Stimulated activated naive CD8-positive, alpha-beta T cell treated with anti-CD3 and anti-CD28 coated beads, Interleukin-15, Interleukin-2, amounts not matched to agents 100 U/mL and 50 U/mL, for 24 hours (primary cell): ENCODE measurements at regions not wholly inside any gene's neighbourhood (a gene's known extent, or its start where the extent isn't known, plus 50 kb on each side); places are given as distances from the start of the nearest gene placed in this dataset.
"Not testable (repeated sequence)": the region's sequence is repeated elsewhere in the genome, so short reads cannot be mapped to it uniquely, and the experiment has no call there.

ENCODE experiments used
- ATAC-seq: fragments of 150-1000 bp; cut with Tn5 transposase; one replicate; pipeline ENCODE4 v1.10.0; 2021
- DNase-seq: peaks from one replicate; pipeline ENCODE4 v3.0.0; 2021

DNA sequence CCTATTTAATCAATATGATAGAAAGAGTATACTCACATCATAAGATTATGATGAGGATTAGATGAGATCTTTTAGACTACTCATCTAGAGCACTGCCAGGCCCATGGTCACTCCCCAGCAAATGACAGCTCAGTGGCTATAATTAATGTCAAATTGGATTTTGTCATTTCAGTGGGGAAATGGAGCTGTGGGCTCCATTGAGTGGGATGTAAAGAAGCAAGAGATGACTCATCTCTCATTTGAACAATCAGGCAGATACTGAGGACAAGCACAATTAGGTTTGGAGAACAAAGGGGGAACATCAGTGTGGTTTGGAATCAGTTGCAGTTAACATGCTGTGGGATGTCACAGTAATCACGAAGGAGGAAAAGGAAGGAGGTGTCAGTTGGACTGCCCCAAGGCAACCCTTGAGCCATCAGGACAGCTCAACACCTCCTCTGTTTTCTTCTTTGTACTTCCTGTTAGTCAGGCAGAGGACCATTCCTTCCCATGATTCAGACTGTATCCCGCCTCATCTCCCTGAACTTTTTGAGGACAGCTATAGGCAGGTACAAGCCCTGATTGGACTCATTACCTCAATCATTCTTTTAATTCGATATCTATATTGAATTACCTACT lies 473.7 kb upstream of the ISX start:
- DNase-seq (no peak), ATAC-seq (no peak)

DNA sequence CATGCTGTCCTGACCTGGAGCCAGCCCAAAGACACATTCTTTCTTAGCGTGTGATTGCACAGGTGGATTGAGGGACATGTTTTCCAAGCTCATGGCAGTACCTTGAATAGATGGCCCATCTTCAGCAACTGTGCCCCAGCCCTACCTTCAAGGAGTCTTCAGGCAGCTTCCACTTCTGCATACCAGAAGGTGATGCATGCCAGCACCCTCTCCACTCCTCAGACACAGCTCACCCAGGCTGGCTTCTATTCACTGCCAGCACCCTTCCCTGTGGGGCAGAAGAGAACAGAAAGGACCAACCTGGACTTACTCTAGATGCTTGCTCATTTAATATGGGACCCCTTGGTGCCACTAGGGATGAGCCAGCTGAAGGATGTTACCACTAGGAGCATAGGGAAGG lies 466.4 kb upstream of the ISX start:
- ATAC-seq (no peak), DNase-seq (no peak)

DNA sequence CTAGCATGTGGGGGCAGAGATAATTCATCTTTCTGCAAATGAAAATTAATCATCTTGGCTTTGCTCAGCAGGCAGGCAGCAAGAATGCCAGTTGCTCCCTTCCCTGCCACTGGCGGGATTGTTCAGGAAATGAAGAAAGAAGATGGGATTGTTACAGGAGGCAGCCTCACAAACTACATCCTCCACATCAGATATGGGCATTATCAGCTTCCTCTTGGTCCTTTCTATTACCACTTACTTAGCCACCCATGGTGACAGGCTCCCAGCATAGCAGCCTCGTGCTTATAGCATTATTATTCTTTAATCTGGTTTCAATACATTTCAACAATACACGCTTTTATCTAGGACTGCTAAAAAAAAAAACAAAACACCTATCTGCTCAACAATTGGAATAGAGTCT lies 461.6 kb upstream of the ISX start:
- DNase-seq: no peak
- ATAC-seq: no peak

DNA sequence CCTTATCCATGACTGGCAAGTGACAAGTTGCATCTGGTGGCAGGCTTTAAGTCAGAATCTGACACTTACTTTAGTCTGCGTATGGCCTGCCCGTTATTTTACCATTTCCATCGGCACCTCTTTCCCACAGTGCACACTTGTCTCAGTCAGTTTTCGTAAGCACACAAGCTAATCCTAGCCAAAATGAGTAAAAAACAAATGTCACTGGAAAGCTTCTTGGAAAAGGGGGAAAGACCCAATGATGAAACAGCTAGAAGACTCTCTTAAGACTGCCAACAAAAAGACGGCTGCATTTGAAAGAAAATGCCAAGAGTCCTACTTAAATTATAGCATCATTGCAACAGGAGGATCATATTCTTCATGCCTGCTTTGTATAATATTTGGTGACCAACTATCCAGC lies 457.9 kb upstream of the ISX start:
- no peak for DNase-seq

DNA sequence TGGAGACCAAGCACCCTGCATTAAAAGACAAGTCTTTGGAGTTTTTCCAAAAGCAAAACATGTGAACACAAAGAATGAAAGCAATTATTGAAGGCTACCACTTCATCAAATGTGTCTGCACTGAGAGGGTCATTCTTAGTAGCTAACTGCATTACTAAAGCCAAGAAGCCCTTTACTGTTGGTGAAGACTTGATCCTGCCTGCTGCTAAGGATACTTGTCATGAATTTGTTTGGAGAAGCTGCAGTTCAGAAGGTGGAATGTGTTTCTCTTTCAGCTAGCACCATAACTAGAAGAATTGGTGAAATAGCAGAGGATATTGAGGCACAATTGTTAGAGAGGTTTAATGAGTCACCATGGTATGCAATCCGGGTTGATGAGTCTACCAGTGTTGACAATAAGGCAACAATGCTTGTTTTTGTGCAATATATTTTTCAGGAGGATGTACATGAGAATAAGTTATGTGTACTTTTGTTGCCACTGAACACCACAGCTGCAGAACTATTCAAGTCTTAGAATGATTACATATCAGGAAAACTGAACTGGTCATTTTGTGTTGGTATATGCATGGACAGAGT lies 457.3 kb upstream of the ISX start:
- DNase-seq (no peak), ATAC-seq (no peak)

More for the DNA sequence above, 457.9 kb upstream of the ISX start:
- no peak for ATAC-seq

DNA sequence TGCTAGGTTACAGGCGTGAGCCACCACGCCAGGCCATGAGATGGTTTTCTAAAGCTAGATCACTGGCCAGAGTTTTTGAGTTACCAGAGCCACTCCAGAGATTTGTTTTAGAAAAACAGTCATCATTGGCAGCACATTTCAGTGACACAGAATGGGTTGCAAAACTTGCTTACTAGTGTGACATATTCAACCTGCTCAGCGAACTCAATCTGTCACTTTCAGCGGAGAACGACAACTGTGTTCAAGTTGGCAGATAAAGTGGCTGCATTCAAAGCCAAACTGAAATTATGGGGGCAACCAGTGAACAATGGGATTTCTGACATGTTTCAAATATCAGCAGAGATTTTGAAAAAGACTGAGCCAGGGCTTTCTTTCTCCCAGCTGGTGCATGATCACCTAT lies 456.3 kb upstream of the ISX start:
- ATAC-seq (no peak), DNase-seq (no peak)

DNA sequence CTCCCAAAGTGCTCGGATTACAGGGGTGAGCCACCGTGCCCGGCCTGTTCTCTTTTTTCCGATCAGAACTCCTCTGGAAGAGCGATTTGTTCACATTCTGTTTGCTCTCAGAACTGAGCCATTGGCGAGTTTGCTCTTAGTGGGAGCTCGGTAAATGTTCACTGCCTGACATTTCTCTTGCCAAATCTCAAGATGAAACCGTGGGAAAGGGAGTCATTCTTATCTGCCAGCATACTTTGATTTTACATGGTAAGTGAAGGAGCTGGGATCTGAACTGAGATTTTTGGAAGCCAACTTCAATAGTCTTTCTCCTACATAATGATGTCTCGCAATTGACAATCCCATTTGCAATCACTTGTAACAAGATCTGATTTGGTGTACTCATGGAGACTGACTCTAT lies 445.8 kb upstream of the ISX start:
- no peak for DNase-seq
- no peak for ATAC-seq

DNA sequence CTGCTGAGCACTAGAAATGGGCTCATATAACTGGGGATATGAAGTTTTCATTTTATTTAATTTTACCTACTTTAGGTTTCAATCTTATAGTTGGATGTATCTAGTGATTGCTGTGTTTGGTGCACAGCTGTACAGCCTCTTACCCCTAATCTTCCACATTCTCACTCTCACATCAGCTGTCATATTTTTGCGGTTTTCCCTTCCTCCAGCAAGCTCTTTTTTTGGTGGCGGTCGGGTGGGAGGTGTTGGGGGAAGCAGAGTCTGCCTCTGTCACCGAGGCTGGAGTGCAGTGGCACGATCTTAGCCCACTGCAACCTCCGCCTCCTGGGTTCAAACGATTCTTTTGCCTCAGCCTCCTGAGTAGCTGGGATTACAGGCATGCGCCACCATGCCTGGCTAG lies 445.1 kb upstream of the ISX start:
- DNase-seq: no peak
- ATAC-seq: no peak

DNA sequence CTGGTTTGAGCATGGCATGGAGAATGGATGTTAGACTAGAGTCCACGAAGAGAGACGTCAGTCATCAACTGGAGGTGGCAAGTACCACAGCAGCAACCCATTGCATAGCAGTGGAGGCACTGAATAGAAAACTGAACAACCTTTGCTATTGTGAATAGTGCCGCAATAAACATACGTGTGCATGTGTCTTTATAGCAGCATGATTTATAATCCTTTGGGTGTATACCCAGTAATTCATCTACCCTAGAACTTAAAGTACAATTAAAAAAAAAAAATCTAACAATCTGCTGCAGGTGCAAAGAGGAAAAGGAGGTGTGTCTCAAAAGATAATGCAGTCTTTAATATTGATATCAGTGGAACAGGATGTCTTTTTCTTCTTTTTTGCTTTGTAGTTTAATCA lies 443.4 kb upstream of the ISX start:
- ATAC-seq (no peak), DNase-seq (no peak)

DNA sequence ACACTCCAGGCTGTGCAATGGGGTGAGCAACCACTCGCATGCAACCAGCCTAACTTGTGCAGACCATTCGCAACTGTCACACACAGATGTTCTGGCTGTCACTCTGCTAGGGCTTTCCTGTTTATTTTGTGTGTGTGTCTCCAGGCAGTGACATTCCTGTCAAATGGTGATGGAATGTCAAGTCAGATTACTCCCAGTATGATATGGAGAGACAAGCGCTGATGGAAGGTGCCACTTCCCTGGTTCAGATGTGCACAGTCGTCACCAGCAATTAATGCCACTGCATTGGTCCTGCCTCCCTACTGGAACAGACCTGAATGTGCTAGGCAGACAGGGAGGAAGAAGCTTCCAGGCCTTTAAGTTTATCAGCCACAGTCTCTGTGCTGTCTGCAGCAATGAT lies 442.4 kb upstream of the ISX start:
- DNase-seq: no peak

DNA sequence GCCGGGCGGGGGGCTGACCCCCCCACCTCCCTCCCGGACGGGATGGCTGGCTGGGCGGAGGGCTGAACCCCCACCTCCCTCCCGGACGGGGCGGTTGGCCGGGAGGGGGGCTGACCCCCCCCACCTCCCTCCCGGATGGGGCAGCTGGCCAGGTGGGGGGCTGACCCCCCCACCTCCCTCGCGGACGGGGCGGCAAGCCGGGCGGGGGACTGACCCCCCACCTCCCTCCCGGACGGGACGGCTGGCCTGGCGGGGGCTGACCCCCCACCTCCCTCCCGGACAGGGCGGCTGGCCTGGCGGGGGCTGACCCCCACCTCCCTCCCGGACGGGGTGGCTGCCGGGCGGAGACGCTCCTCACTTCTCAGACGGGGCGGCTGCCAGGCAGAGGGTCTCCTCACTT lies 440.1 kb upstream of the ISX start:
- DNase-seq, ATAC-seq: not testable (repeated sequence)

More for the DNA sequence above, 442.4 kb upstream of the ISX start:
- no peak for ATAC-seq

DNA sequence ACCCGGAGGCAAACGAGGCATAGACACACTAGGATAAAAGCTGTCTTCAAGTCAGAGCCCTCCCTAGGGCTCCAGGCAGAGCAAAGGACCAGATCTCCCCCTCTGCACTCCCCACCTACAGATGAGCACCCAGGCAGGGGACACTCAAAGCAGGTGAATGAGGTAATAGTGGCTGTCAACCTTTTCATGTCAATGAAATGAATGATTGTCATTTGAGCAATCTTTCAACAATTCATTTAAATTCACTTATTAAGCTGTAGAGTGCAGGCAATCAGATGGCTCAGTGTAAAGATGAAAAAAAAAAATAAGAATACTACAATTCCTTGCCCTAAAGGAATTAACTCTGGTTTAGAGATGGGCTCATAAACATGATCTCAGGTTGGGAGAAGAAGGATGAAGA lies 427.8 kb upstream of the ISX start:
- ATAC-seq: no peak
- no peak for DNase-seq

DNA sequence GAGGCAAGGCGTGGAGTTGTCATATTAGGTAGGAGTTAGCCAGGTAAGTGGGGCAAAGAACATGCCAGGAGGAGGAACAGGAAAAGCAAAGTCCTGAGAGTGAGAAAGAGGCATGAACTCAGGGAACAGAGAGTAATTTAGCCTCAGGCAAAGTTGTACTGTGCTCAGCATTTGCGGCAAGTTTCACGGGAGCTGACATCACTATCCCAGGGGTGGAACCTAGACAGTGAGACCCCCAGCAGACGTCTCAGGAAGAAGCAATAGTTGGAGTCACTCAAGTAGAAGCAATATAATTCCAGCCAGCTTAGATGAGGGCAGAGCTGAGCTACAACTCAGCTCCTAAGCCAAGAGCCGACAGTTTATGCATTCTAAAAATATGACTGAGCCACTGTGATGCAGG lies 426.0 kb upstream of the ISX start:
- DNase-seq: no peak
- ATAC-seq: no peak

DNA sequence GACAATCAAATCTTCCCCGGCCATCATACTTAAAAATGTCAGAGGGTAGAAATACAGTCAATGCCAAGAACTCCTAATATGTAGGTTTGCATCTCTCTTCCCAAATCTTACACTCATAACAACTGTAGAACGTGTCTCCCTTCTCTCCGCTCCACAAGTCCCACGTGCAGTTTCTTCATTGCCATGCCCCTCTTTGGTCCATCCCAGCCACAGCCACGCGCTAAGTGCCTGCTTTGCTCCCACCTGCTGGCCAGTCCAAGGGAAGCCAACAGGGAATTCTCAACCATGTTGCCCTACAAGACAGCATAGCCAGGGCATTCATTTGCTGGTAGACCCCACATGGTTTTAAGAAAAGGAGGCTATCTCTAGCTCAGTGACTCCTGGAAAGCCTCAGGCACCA lies 420.6 kb upstream of the ISX start:
- ATAC-seq (no peak), DNase-seq (no peak)

DNA sequence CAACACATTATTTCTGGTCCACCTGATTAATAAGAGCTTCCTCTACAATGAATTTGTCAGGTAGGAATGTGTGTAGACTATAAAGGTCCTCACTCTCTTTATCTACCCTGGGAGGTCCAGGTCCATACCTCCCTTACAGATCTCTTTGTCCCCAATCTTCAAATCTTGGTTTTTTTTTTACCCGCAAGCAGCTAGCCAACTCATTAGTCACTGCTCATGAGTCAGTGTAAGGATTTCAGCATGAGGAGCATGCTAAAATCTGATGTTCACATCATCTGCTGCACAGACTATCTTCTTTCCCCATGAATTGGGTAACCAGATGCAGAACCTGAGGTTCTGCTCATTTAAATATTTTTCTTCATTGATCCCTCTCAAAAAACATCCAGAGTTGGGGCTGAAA lies 397.0 kb upstream of the ISX start:
- ATAC-seq (no peak), DNase-seq (no peak)

DNA sequence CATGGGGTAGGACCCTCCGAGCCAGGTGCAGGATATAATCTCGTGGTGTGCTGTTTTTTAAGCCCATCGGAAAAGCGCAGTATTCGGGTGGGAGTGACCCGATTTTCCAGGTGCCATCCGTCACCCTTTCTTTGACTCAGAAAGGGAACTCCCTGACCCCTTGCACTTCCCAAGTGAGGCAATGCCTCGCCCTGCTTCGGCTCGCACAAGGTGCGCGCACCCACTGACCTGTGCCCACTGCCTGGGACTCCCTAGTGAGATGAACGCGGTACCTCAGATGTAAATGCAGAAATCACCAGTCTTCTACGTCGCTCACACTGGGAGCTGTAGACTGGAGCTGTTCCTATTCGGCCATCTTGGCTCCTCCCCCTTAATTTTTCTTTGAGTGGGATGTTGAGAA lies 382.9 kb upstream of the ISX start:
- not testable (repeated sequence) for ATAC-seq, DNase-seq

DNA sequence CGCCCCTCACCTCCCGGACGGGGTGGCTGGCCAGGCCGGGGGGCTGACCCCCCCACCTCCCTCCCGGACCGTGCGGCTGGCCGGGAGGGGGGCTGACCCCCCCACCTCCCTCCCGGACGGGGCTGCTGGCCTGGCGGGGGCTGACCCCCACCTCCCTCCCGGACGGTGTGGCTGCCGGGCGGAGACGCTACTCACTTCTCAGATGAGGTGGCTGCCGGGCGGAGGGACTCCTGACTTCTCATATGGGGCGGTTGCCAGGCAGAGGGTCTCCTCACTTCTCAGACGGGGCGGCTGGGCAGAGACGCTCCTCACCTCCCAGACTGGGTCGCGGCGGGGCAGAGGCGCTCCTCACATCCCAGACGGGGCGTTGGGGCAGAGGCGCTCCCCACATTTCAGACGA lies 381.7 kb upstream of the ISX start:
- not testable (repeated sequence) for DNase-seq, ATAC-seq

DNA sequence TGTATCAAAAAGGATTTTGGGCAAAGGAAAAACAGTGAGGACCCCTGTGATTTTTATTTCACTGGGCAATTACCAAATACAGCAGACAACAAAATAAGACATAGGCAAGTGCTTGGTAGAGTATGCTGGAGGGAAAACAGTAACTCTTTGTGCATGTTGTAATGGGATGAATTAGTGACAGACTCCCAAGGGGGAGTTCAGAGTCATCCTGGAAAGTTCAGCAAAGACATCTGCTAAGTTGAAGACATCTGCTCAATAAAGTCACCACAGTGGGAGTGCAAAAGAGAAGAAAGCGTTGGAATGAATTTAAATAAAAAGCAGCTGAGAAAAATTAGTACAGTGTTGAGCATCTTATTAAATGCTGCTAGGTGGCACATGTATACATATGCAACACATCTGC lies 378.8 kb upstream of the ISX start:
- DNase-seq (no peak), ATAC-seq (no peak)

DNA sequence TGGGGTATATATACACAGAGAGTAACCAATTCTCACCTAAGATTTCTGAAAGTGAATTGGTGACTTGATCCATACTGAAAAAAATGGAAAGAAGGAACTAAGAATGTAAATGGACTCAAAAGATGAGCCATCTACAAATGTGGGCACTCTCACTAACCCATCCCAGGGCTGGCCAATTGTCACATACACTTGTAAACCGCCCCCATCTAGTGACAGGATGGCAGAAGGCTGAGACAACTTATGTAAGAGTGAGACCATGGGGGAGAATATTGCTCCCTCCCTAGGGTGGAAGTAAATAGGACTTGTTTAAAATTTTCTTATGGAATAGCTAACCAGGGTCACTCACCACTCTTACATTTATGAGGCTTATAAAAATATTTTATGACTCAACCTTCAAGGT lies 377.1 kb upstream of the ISX start:
- ATAC-seq (no peak), DNase-seq (no peak)

DNA sequence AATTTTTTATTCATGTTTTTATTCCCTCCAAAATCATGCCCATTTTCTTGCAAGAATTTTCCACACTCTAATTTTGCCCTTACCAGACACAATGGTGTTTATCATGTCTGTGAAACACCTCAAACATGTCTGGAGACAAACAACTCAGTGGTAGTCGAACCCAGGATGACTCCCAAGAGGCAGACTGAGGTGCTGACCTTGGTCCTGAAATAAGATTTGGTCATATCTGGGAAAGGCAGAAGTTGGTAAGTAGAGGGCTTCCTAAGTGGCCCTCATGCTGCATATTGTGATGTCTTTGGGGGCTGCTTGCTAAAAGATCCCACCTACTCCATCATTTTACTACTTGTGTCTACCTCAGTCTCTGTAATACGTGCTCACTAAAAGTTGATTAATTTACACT lies 369.4 kb upstream of the ISX start:
- DNase-seq: no peak
- no peak for ATAC-seq

DNA sequence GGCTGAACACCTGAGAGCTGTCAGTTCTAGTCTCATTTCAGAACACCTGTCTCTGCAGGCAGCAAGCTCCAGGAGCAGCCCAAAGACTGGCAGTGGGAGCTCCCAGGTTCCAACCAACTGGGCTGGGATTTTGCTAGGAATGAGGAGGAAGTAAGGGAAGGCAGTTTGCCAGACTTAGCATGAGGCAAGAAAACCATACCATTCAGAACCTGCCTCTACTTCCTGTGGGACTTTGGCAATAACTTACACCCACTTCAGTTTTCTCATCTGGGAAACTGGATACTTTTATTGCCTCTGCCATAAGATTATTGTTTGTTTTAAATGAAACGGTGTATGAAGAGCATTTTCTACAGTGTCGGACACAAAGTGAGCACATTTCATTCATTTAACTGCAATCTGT lies 363.7 kb upstream of the ISX start:
- ATAC-seq (no peak), DNase-seq (no peak)

DNA sequence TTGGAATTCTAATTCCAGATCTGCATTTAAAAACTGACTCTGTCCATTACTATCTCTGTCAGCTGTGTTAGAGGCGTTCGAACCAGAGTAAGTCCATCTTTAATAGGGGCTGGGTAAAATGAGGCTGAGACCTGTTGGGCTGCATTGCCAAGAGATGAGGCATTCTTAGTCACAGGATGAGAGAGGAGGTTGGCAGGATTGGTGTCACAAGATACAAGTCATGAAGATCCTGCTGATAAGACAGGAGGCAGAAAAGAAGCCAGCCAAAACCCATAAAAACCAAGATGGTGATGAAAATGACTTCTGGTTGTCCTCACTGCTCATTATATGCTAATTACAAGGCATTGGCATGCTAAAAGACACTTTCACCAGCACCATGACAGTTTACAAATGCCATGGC lies 356.3 kb upstream of the ISX start:
- DNase-seq (no peak), ATAC-seq (no peak)

DNA sequence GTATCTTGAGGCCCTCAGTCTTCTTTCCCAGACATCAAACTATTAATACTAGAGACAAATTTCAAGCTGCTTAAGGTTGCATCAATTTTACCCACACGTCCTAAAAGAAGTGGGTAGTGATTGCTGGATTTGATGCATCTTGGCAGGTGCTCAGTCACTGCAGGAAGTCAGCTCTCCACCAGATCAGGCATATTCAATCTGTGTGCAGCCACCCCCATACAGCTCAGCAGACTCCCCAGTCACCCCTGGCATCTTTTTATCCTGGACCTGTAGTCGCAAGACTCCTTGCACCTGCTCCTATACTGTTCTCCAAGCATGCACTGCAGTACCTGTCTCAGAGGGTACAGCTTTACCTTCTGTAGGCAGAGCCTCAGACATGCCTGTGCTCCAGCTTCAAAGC lies 343.1 kb upstream of the ISX start:
- DNase-seq (no peak), ATAC-seq (no peak)

DNA sequence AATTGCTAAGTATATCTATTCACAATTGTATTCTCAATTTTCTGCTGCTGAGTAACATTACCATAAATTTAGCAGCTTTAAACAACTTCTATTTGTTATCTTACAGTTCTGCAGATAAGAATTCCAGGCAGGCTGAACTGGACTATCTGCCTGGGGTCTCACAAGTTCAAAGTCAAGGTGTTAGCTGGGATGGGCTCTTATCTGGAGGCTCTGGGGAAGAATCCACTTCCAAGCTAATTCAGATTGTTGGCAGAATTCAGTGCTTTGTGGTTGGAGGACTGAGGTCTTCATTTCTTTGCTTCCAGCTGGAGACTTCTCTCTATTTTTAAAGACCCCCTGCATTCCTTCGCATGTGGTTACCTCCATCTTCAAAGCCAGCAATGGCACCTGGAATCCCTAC lies 329.9 kb upstream of the ISX start:
- no peak for DNase-seq
- ATAC-seq: no peak
